ENCODE measurements at regions not wholly inside any gene's neighbourhood (a gene's known extent, or its start where the extent isn't known, plus 50 kb on each side); places are given as distances from the start of the nearest gene placed in this dataset.
"Not testable (repeated sequence)": the region's sequence is repeated elsewhere in the genome, so short reads cannot be mapped to it uniquely, and the experiment has no call there.

GRCh38 chr16:26474405-26474804 lies 592.3 kb upstream of the C16orf82 start:
- TF ChIP-seq CTCF (CRISPR knock-in tag; IDR thresholded peaks at IDR 0.05); RAD21 (CRISPR knock-in tag; IDR thresholded peaks at IDR 0.05); ASH2L (IDR thresholded peaks at IDR 0.05; ENCODE audit: insufficient read length, low read depth, low read length); REST (IDR thresholded peaks at IDR 0.05; ENCODE audit: borderline replicate concordance in 1 of 2, low read depth in 1 of 2, low read length in 2 of 2); BRD4 (CRISPR knock-in tag; IDR thresholded peaks at IDR 0.05); CBX1 (IDR thresholded peaks at IDR 0.05; ENCODE audit: low read depth): not testable (repeated sequence)

Data from HepG2 (cell line).